ENCODE measurements at regions not wholly inside any gene's neighbourhood (a gene's known extent, or its start where the extent isn't known, plus 50 kb on each side); places are given as distances from the start of the nearest gene placed in this dataset.

GRCh38 chr20:63129991-63130657, 85.8 kb downstream of the YTHDF1 start:
- no peak for TF ChIP-seq POLR2AphosphoS5 (IDR thresholded peaks at IDR 0.05)
- no peak for TF ChIP-seq CTCF (IDR thresholded peaks at IDR 0.05)
- no peak for TF ChIP-seq POLR2A (IDR thresholded peaks at IDR 0.05)
